GM12878 (cell line): ENCODE measurements at regions not wholly inside any gene's neighbourhood (a gene's known extent, or its start where the extent isn't known, plus 50 kb on each side); places are given as distances from the start of the nearest gene placed in this dataset.

ENCODE experiments used
- ATAC-seq: fragments of 200-7000 bp; cut with Tn5 transposase; 3 replicates; pipeline ENCODE4 v1.9.1; 2020; ENCODE audit warnings: mild to moderate bottlenecking, moderate library complexity
- BruUV-seq: library from RNA; stranded (reverse); fragments of 400-500 nt; replicated peaks from 2 replicates; lab custom pipeline; 2021; lab: Mats Ljungman, UMichigan
- CTCF ChIA-PET: fragments of 300-600 bp; sonication (Branson Sonifier 250); formaldehyde crosslinking; extraction: SDS; loops from one replicate; lab custom pipeline; 2021; ENCODE audit warnings: inconsistent platforms; lab: Yijun Ruan, JAX
- POLR2A ChIA-PET: fragments of 350-600 bp; formaldehyde crosslinking; extraction: SDS; loops from one replicate; lab custom pipeline; 2021; ENCODE audit warnings: inconsistent platforms; lab: Charles Lee
- RAD21 ChIA-PET: fragments of 300-600 bp; sonication (Branson Sonifier 250); formaldehyde crosslinking; loops from one replicate; lab custom pipeline; 2023; ENCODE audit warnings: antibody characterized with exemption; ENCODE audit not compliant: unreplicated experiment; lab: Charles Lee
- SMC1A ChIA-PET: fragments of 300-600 bp; sonication (Branson Sonifier 250); formaldehyde crosslinking; loops from one replicate; lab custom pipeline; 2023; ENCODE audit not compliant: unreplicated experiment, uncharacterized antibody; lab: Charles Lee
- DNase-seq: peaks from one replicate; pipeline ENCODE4 v3.0.0-alpha.2; 2011; ENCODE audit warnings: low read depth, low spot score
- FAIRE-seq: peaks from 3 replicates; lab custom pipeline; 2011; peaks lifted over from hg19 to GRCh38; lab: Jason Lieb, UNC
- H2AFZ ChIP-seq: 2 replicates; pipeline ENCODE4 v1.6.0; 2011; ENCODE audit warnings: low read depth, low read length, control low read depth; ENCODE audit not compliant: control insufficient read depth
- H3K27ac ChIP-seq: 2 replicates; pipeline ENCODE4 v1.5.1; 2011; ENCODE audit warnings: control low read depth; ENCODE audit not compliant: control insufficient read depth, insufficient read depth
- H3K27me3 ChIP-seq, 2 experiments: replicated peaks in 1 of 2; 2 replicates each; pipeline versions ENCODE4 v1.6.0 to v1.6.1; 2011; ENCODE audit warnings: low read length in 1 of 2; ENCODE audit not compliant: control insufficient read depth in 2 of 2, insufficient read depth in 2 of 2
- H3K36me3 ChIP-seq, 2 experiments: 2 replicates each; pipeline ENCODE4 v1.5.1; 2011; ENCODE audit warnings: low read length in 1 of 2; ENCODE audit not compliant: control insufficient read depth in 2 of 2, insufficient read depth in 2 of 2
- H3K4me1 ChIP-seq: 2 replicates; pipeline ENCODE4 v1.6.1; 2011; ENCODE audit warnings: mild to moderate bottlenecking, low read length, moderate library complexity, mixed read lengths; ENCODE audit not compliant: control insufficient read depth, insufficient read depth
- H3K4me2 ChIP-seq: 2 replicates; pipeline ENCODE4 v1.6.0; 2011; ENCODE audit warnings: control low read depth; ENCODE audit not compliant: control insufficient read depth, insufficient read depth
- H3K4me3 ChIP-seq: fragments of 200-600 bp; sonication (generic); 2 replicates; pipeline ENCODE4 v1.5.1; 2016
- H3K79me2 ChIP-seq: 2 replicates; pipeline ENCODE4 v1.6.0; 2011; ENCODE audit warnings: low read length; ENCODE audit not compliant: control insufficient read depth, insufficient read depth
- H3K9ac ChIP-seq: 2 replicates; pipeline ENCODE4 v1.8.0; 2011; ENCODE audit warnings: low read length, control low read depth, mixed read lengths; ENCODE audit not compliant: control insufficient read depth, insufficient read depth
- H3K9me3 ChIP-seq: replicated peaks from 3 replicates; pipeline ENCODE4 v1.5.1; 2011; ENCODE audit warnings: mild to moderate bottlenecking, low read length; ENCODE audit not compliant: control insufficient read depth, insufficient read depth
- H4K20me1 ChIP-seq: 2 replicates; pipeline ENCODE4 v1.6.0; 2011; ENCODE audit not compliant: control insufficient read depth, insufficient read depth
- CEBPZ ChIP-seq: fragments of 150-350 bp; IDR thresholded peaks from 2 replicates; pipeline ENCODE4 v1.6.1; 2016; ENCODE audit warnings: low read depth, low read length
- JUNB ChIP-seq: IDR thresholded peaks from 2 replicates; pipeline ENCODE4 v1.6.1; 2016; ENCODE audit warnings: antibody characterized with exemption, mild to moderate bottlenecking
- RUNX3 ChIP-seq: IDR thresholded peaks from 2 replicates; pipeline ENCODE4 v1.6.1; 2012; ENCODE audit warnings: low read length, inconsistent platforms
- STAT1 ChIP-seq: fragments of 450-650 bp; conservative IDR thresholded peaks from 2 replicates; pipeline ENCODE4 v1.6.1; 2014; ENCODE audit warnings: antibody characterized with exemption, mild to moderate bottlenecking
- WGBS: methylation state at CpG from one replicate; pipeline ENCODE4 v1.1.6; 2016; ENCODE audit warnings: low lambda C conversion rate; ENCODE audit not compliant: insufficient replicate concordance, insufficient coverage; ENCODE audit errors: missing lambda C conversion rate; 5-methylcytosine and 5-hydroxymethylcytosine counted together
- in situ Hi-C: fragments of 300-500 bp; cut with MboI; formaldehyde crosslinking; loops from 9 replicates; pipeline ENCODE4 v1.14.3; 2018; ENCODE audit warnings: mixed read lengths
- intact Hi-C: fragments of 100-400 bp; cut with micrococcal nuclease; formaldehyde crosslinking; loops from one replicate; pipeline ENCODE4 v1.14.2; 2022; ENCODE audit not compliant: unreplicated experiment

- H3K27me3 ChIP-seq, result no peaks in the 10 kb centered on the region; a peak in 1 of 4 replicates
- H3K9ac ChIP-seq, result no peak overlapping the region
- intact Hi-C loops, result no loop called here
- ChIA-PET POLR2A (no interaction called here), RAD21 (no interaction called here), CTCF (interaction anchor here (1.7 kb wide), 1 partner anchor 434 kb away, joined by 4 read pairs; no protein-coding TSS in a partner anchor), SMC1A (interaction anchor here (0.6 kb wide), 1 partner anchor 96 kb away, joined by 3 read pairs; no protein-coding TSS in a partner anchor)
- FAIRE-seq, result no peak
- BruUV-seq, result no TSS peak
- no peak for TF ChIP-seq STAT1
- TF ChIP-seq RUNX3, result 0 out of 2 replicates have a peak, but pooled peaks have one; percentile 5
- H3K4me2 ChIP-seq, result no peak overlapping the region
- in situ Hi-C loops, result no loop called here
- no peak for DNase-seq
- no peaks in the 10 kb centered on the region for H3K9me3 ChIP-seq
- no peak overlapping the region for H3K27ac ChIP-seq
- no peaks in the 10 kb centered on the region for H3K4me1 ChIP-seq
- ATAC-seq, result no peak
- no peaks in the 10 kb centered on the region for H4K20me1 ChIP-seq
- no peak overlapping the region for H3K4me3 ChIP-seq
- H3K79me2 ChIP-seq, result no peaks in the 10 kb centered on the region
- no peak overlapping the region for H2AFZ ChIP-seq
- WGBS, result 13% methylated on average over 4 of the region's 4 CpGs
- H3K36me3 ChIP-seq, result no peaks in the 10 kb centered on the region
Measured at GRCh38 chr11:109132539-109132938, 289.5 kb upstream of the C11orf87 start.

GRCh38 chr11:109133159-109133558 is 288.8 kb upstream of the C11orf87 start:
- POLR2A ChIA-PET, result no interaction called here
- no peaks in the 10 kb centered on the region for H4K20me1 ChIP-seq
- CTCF ChIA-PET, result interaction anchor here (1.7 kb wide), 1 partner anchor 434 kb away, joined by 4 read pairs; no protein-coding TSS in a partner anchor
- H3K27me3 ChIP-seq, result no peaks in the 10 kb centered on the region; a peak in 1 of 4 replicates
- WGBS, result 0% methylated on average over 4 of the region's 4 CpGs
- no peaks in the 10 kb centered on the region for H3K4me1 ChIP-seq
- intact Hi-C loops, result no loop called here
- H3K9ac ChIP-seq, result no peak overlapping the region
- FAIRE-seq (no peak), DNase-seq (no peak), ATAC-seq (no peak)
- H2AFZ ChIP-seq, result no peak overlapping the region
- H3K9me3 ChIP-seq, result no peaks in the 10 kb centered on the region
- no peaks in the 10 kb centered on the region for H3K79me2 ChIP-seq
- SMC1A ChIA-PET, result no interaction called here
- no peak overlapping the region for H3K4me2 ChIP-seq
- BruUV-seq, result no TSS peak
- H3K4me3 ChIP-seq, result no peak overlapping the region
- H3K27ac ChIP-seq, result no peak overlapping the region
- TF ChIP-seq CEBPZ (no peak), JUNB (0 out of 2 replicates have a peak, but pooled peaks have one; percentile 16), RUNX3 (peak; percentile 47)
- RAD21 ChIA-PET, result no interaction called here
- in situ Hi-C loops, result no loop called here
- H3K36me3 ChIP-seq, result no peaks in the 10 kb centered on the region
